ENCODE measurements at regions not wholly inside any gene's neighbourhood (a gene's known extent, or its start where the extent isn't known, plus 50 kb on each side); places are given as distances from the start of the nearest gene placed in this dataset.

DNA sequence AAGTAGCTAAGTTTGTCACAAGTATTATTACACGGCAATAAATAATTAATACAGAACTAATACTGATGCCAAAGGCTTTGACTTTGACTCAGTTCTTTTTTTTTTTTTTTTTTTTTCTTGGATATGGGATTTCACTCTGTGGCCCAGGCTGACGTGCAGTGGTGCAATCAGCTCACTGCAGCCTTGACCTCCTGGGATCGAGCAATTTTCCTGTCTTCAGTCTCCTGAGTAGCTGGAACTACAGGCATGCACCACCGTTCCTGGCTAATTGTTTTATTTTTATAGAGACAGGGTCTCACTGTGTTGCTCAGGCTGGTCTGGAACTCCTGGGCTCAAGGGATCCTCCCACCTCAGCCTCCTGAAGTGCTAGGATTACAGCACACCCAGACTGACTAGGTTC lies 284.5 kb downstream of the SS18 start:
- DNase-seq, result no peak

GRCh38 chr18:25805323-25805722 lies 285.1 kb downstream of the SS18 start:
- DNase-seq, result no peak

DNA sequence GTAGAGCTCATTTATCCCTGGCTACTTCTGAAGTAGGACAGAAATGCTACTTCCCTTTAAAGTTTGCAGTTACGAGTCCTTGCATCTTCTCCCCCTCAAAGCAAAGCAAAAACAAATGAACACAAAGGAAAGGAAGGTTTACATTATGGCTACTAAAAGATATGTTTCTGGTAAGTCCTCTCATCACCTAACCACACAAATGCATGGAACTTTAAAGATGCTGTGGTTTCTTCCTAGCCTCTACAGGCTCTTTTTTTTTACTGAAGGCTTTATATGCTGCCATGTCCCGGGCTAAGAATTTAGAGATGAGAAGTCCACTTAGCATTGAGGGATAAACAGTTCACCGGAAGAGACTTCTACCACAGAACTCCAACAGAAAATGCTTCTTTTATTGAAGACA lies 291.2 kb downstream of the SS18 start:
- DNase-seq, result no peak

GRCh38 chr18:25798046-25798445 lies 292.4 kb downstream of the SS18 start:
- DNase-seq, result no peak

DNA sequence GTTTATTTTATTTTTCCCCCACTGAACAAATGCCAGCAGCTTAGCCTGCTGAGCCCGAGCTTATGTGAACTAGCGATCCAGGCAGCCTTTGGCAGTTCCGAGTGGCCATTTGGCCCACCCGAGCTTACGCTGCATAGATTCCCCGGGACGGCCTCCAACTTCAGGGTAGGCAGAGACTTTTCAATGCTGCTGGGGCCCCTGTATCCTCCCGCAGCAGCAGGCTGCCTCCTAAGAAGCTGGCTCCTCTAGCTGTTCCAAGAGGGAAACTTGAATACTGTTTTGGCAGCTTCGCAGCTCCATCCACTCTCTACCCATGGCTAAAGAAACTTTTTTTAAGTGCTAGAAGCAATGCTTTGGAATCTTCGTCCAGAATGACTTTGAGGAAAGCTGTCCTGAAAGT lies 295.2 kb downstream of the SS18 start:
- DNase-seq, result no peak

DNA sequence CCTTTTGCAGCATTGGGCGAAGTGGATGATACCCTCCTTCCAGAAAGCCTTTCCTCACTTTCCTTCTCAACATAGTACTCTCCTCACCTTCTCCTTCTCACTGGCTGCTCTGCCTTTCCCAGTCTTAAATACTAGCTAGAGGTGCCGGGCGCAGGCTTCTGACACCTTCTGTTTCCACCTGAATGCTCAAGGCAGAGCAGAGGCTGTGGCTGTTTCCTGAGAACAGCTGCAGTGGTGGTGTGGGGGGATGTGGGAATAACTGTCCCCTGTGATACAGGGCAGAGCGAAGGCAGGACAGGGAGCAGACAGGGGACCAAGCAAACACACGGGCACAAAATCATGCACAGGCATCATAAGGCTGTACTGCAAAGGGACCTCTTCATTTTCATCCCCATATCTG lies 303.1 kb downstream of the SS18 start:
- DNase-seq, result no peak

DNA sequence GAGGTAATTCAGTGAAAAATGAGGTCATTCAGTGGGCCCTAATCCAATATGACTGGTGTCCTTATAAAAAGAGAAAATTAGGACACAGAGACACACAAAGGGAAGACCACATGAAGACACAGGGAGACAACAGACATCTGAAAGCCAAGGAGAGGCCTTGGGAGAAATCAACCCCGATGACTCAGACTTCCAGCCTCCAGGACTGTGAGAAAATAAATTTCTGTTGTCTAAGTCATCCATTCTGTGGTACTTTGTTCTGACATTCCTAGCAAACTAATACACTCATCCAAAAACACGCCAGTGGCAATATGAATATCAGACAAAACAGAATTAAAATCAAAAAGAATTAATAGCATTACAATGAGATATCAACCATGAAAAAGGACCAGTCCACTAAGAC lies 303.7 kb downstream of the SS18 start:
- DNase-seq, result no peak

DNA sequence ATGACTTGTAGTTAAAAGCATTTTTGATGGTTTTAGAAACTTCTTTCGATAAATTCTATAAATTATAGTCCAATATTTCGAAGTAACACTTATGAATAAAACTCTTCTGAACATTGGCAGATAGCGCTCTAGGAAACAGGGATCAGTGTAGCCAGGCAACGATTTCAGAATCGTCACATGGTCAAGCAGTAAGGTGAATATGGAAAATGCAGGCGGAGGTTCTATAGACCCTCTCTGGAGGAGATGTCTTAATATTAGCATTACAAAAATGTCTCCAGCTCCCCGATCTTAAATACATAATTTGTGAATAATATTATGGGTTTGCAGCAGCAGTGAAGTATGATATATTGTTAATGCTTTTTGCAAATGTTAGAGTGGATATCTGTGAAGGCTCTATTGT lies 310.3 kb downstream of the SS18 start:
- DNase-seq, result no peak

GRCh38 chr18:25771796-25772195 lies 318.6 kb downstream of the SS18 start:
- no peak for DNase-seq

DNA sequence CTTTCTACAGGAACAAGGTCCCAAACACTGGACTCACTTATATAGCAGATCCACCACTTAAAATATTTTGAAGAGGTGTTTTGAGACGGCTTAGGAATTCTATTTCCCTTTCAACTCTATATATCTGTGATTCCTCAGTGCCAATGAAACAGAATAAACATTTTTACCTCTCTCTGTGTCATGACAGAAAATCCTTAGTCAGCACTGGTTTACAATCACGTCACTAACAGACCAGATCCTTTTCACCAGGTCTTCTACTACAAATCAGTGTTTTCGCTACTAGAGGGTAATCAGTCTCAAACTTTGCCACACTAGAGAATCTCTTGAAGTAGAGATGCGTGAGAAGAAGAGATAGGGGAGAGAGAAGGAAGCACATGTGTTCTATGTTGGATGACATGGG lies 325.6 kb downstream of the SS18 start:
- no peak for DNase-seq

- no peak for DNase-seq
Observed at GRCh38 chr18:25759111-25759510, 331.3 kb downstream of the SS18 start.

GRCh38 chr18:25743646-25744151 lies 346.7 kb downstream of the SS18 start:
- no peak for DNase-seq

DNA sequence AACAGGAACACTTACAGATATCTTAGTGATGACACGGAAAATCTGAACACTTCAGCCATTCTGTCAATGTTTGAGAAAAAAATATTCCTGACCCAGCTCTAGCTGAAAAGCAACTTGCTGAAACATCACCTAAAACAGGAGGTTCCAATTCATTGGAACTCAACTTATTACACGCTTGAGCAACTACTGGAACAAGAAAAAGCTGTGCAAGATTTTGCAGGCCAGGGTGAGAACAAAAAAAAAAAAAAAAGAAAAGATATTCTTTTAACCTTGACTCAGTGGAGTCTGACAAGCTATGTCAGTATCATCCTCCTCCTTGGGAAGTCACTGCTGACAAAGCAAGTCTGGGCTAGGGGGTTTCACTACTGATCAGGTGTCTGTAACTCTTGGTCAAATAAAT lies 351.0 kb downstream of the SS18 start:
- DNase-seq, result no peak

DNA sequence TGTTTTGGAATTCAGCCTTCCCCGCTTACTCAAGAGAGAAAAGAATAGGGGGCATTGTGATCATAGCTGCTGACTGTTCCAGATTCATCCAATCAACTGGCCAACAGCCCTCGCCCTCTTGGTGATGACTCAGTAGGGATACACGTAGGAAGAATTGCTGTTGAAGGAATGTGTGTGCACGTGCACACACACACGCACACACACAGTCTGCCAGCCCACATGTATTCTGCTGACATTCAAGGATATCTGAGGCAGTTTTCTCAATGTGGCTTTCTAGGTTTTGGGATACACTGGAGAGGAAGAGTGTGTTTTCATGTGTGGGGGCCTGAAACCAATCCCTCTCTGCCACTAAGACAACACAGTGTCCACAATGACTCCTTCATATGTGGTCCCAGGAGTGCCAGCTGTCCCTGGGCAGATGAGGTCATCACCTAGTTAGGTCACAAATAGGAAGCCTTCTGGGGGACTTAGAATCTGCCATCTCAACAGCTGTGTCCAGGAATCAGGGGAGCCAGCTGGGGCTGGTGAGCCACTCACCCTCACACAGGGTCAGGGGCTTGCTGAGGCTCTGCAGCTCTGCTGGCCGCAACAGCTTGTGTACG lies 352.6 kb downstream of the SS18 start:
- DNase-seq, result no peak

DNA sequence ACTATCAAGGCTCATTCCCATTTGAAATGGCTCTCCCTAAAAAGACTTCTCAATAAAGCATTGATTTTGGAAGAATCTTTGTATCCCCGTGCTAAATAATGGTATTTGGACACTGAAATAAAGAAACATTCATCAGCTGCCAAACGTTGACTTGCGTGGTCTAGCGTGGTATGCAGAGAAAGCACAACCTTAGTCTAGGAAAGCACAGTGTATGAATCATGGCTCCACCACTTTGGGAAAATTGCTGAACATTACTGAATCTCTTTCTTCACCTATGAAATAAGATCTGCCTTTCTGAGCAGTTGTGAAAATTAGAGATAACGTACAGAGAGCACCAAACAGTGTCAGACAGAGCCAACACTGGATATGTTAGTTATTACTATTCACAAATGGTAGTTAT lies 353.9 kb downstream of the SS18 start:
- DNase-seq, result no peak

DNA sequence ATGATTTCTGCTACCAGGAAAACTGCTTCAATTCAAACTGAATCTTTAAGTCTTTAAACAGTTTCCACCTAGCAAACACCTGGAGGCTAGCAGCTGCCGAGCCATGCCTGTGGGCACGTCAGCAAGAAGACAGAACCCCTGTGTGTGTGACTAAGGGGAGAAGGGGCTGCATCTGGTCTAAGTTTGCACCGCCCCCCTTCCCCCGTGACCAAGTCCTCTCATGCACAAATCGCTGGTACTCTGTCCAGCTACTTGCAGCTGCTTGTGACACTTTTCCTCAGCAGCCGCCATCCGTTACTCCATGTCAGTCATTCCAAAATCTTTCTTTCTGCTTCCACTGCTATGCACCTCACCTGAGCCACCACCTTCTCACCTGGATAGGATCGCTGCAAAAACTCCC lies 355.0 kb downstream of the SS18 start:
- no peak for DNase-seq

GRCh38 chr18:25734336-25734735 lies 356.1 kb downstream of the SS18 start:
- no peak for DNase-seq

DNA sequence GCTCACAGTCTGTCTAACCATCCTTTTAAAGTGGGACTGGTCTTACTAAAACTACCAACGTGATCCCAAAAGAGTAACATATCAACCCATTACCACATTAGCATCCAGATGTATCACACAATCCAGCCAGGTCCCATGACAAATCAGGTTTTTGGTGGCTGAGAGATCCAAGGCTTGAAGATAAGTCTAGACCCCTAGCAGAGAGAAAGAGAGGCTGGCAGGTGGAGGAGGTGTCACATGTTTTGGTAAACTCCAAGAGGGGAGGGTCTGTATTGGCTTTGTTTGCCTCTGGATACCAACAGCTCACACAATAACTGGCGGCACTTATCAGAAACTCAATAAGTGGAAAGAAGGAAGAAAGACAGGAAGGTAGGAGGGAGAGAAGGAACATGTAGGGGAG lies 357.6 kb downstream of the SS18 start:
- no peak for DNase-seq

- no peak for DNase-seq
Observed at GRCh38 chr18:25729072-25729471, 361.3 kb downstream of the SS18 start.

DNA sequence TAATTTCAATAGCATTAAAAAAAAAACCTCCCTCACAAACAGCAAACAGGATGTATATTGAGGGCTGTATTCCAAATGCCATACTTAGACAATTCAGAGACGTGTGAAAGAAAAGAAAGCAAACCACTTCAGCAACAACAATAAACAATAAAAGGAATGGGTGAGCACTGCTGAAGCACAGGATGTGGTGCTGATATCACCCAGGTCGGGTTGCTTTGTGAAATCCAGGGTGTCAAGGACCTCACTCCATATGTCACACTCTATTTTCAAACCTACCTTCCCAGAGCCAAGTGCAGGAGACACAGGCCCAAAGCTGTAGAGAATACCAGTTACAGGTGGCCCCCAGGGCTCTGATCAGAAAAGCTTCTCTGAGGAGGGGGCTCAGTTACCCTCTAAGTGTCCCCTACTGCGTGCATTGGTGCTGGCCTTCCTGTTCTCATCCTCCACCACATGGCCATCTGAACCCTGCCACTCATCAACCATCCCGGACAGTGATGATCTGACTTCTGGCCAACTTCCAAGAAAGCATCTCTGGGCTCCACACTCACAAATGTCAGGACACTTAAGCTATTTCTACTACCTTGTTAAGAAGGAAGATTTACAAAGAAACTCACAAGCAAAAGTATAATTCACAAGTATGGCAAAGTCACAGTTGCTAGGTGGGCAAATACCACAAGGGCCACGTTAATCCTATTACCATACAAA lies 363.0 kb downstream of the SS18 start:
- DNase-seq, result no peak

- no peak for DNase-seq
Observed at GRCh38 chr18:25726298-25726697, 364.1 kb downstream of the SS18 start.

DNA sequence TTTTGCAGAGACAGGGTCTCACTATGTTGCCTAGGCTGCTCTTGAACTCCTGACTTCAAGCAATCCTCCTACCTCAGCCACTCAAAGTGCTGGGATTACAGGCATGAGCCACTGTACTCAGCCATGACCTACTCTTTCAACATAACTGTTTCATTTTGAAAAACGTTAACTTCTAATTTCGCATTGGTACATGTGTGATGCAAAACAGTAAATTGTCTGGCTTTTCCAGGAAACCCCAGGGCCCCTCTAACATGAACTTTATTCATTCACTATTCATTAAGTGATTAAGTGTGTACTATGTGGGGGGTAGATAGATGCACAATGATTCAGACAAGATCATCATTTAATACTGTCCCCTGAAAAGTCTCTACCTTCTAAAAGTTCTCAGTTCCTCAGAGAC lies 364.9 kb downstream of the SS18 start:
- DNase-seq, result no peak

- DNase-seq, result no peak
Observed at GRCh38 chr18:25724997-25725396, 365.4 kb downstream of the SS18 start.

- no peak for DNase-seq
Observed at GRCh38 chr18:25724121-25724520, 366.3 kb downstream of the SS18 start.

DNA sequence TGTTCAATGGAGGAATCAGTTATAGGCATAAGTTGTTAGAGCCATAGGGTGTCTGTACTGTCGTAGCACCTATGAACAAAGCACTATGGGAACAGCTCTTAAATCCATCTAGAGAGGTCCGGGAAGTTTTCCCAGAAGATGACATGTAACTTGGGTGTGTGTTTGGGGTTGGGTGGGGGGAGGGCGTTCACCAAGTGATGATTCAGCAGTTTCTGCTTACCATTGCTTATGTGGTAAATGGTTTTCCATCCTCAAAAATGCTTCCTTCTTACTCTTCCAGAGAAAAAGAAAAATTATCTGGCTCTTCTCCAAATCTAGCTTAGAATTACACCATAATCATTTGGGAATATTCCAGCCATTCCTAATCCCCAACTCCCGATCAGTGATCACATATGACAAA lies 361.1 kb upstream of the ZNF521 start:
- DNase-seq, result no peak
